ENCODE measurements at regions not wholly inside any gene's neighbourhood (a gene's known extent, or its start where the extent isn't known, plus 50 kb on each side); places are given as distances from the start of the nearest gene placed in this dataset.
"Not testable (repeated sequence)": the region's sequence is repeated elsewhere in the genome, so short reads cannot be mapped to it uniquely, and the experiment has no call there.

- DNase-seq (ENCODE audit: low read depth) = not testable (repeated sequence)
Measured at GRCh38 chr1:120941066-120941465, 51.5 kb downstream of the PPIAL4A start.

- not testable (repeated sequence) for DNase-seq (ENCODE audit: low read depth)
Measured at GRCh38 chr1:120941836-120942217, 52.3 kb downstream of the PPIAL4A start.

- DNase-seq (ENCODE audit: low read depth) = peak; percentile 48
Measured at GRCh38 chr1:120942218-120942944, 52.8 kb downstream of the PPIAL4A start.

- not testable (repeated sequence) for DNase-seq (ENCODE audit: low read depth)
Measured at GRCh38 chr1:120942945-120943319, 53.4 kb downstream of the PPIAL4A start.

GRCh38 chr1:120944691-120945090 is 55.1 kb downstream of the PPIAL4A start:
- not testable (repeated sequence) for DNase-seq (ENCODE audit: low read depth)

GRCh38 chr1:120945122-120945521 is 55.6 kb downstream of the PPIAL4A start:
- DNase-seq (ENCODE audit: low read depth) = not testable (repeated sequence)

GRCh38 chr1:120947114-120947513 is 57.5 kb downstream of the PPIAL4A start:
- DNase-seq (ENCODE audit: low read depth) = not testable (repeated sequence)

GRCh38 chr1:120949724-120950123 is 60.2 kb downstream of the PPIAL4A start:
- not testable (repeated sequence) for DNase-seq (ENCODE audit: low read depth)

GRCh38 chr1:120950633-120951032 is 61.1 kb downstream of the PPIAL4A start:
- not testable (repeated sequence) for DNase-seq (ENCODE audit: low read depth)

GRCh38 chr1:120951100-120951499 is 61.5 kb downstream of the PPIAL4A start:
- DNase-seq (ENCODE audit: low read depth) = not testable (repeated sequence)

GRCh38 chr1:120952207-120952870 is 62.8 kb downstream of the PPIAL4A start:
- not testable (repeated sequence) for DNase-seq (ENCODE audit: low read depth)

GRCh38 chr1:120952871-120953265 is 63.3 kb downstream of the PPIAL4A start:
- not testable (repeated sequence) for DNase-seq (ENCODE audit: low read depth)

GRCh38 chr1:120954736-120955135 is 65.2 kb downstream of the PPIAL4A start:
- no peak for DNase-seq (ENCODE audit: low read depth)

- not testable (repeated sequence) for DNase-seq (ENCODE audit: low read depth)
Measured at GRCh38 chr1:120955961-120956360, 66.4 kb downstream of the PPIAL4A start.

GRCh38 chr1:120966018-120966417 is 76.4 kb downstream of the PPIAL4A start:
- DNase-seq (ENCODE audit: low read depth) = not testable (repeated sequence)

- not testable (repeated sequence) for DNase-seq (ENCODE audit: low read depth)
Measured at GRCh38 chr1:120972863-120973262, 83.3 kb downstream of the PPIAL4A start.

- DNase-seq (ENCODE audit: low read depth) = not testable (repeated sequence)
Measured at GRCh38 chr1:120973836-120974235, 84.3 kb downstream of the PPIAL4A start.

- DNase-seq (ENCODE audit: low read depth) = not testable (repeated sequence)
Measured at GRCh38 chr1:120977279-120977678, 87.7 kb downstream of the PPIAL4A start.

- DNase-seq (ENCODE audit: low read depth) = not testable (repeated sequence)
Measured at GRCh38 chr1:120981489-120982094, 92.0 kb downstream of the PPIAL4A start.

- not testable (repeated sequence) for DNase-seq (ENCODE audit: low read depth)
Measured at GRCh38 chr1:120994614-120995013, 105.0 kb downstream of the PPIAL4A start.

- not testable (repeated sequence) for DNase-seq (ENCODE audit: low read depth)
Measured at GRCh38 chr1:120995025-120995424, 105.5 kb downstream of the PPIAL4A start.

GRCh38 chr1:121001090-121001726 is 111.6 kb downstream of the PPIAL4A start:
- DNase-seq (ENCODE audit: low read depth) = not testable (repeated sequence)

Measured in stimulated activated CD8-positive, alpha-beta memory T cell treated with anti-CD3 and anti-CD28 coated beads, Interleukin-7, amount 100 ng/mL, for 24 hours (primary cell).